HCT116 (cell line): ENCODE measurements at regions not wholly inside any gene's neighbourhood (a gene's known extent, or its start where the extent isn't known, plus 50 kb on each side); places are given as distances from the start of the nearest gene placed in this dataset.

Experiments
- ATAC-seq: fragments of 200-7000 bp; cut with Tn5 transposase; 2 replicates; pipeline ENCODE4 v1.9.1; 2020; ENCODE audit warnings: mild to moderate bottlenecking, moderate library complexity
- BruUV-seq: library from RNA; stranded (reverse); fragments of 400-500 nt; replicated peaks from 2 replicates; lab custom pipeline; 2021; lab: Mats Ljungman, UMichigan
- CTCF ChIA-PET: fragments of 300-600 bp; sonication (Branson Sonifier 250); formaldehyde crosslinking; loops from one replicate; lab custom pipeline; 2021; ENCODE audit warnings: antibody characterized with exemption; lab: Charles Lee
- POLR2A ChIA-PET: fragments of 300-600, 350-600 bp; sonication (Branson Sonifier 250); formaldehyde crosslinking; loops from one replicate; lab custom pipeline; 2021; ENCODE audit warnings: antibody characterized with exemption; lab: Charles Lee
- RAD21 ChIA-PET, 2 experiments: fragments of 300-600 bp; sonication (Branson Sonifier 250); formaldehyde crosslinking; loops; one replicate each; lab custom pipeline; 2023; ENCODE audit warnings: low total read pairs in 2 of 2; ENCODE audit not compliant: uncharacterized antibody in 2 of 2, unreplicated experiment in 2 of 2, low non-redundant PET in 1 of 2; lab: Charles Lee
- DNase-seq: peaks from one replicate; pipeline ENCODE4 v3.0.0-alpha.2; 2010; ENCODE audit warnings: low read depth, low spot score
- H2AFZ ChIP-seq: fragments of 200-600 bp; shearing (Covaris generic), sonication (generic); 2 replicates; pipeline ENCODE4 v1.6.1; 2017; ENCODE audit warnings: low read depth, mixed run types, mixed read lengths, antibody characterized with exemption, low read length; ENCODE audit not compliant: poor library complexity, severe bottlenecking
- H3K27ac ChIP-seq: 2 replicates; pipeline ENCODE4 v1.5.1; 2012; ENCODE audit warnings: low read depth, low read length
- H3K27me3 ChIP-seq: fragments of 200-600 bp; sonication (generic); 2 replicates; pipeline ENCODE4 v1.6.1; 2016; ENCODE audit warnings: mixed run types, low read length, mixed read lengths; ENCODE audit not compliant: insufficient read depth
- H3K36me3 ChIP-seq, 2 experiments: fragments of 200-500 bp in 1 of 2; fragments of 200-600 bp in 1 of 2; sonication (Bioruptor generic) in 1 of 2; sonication (generic) in 1 of 2; 2 replicates each; pipeline versions ENCODE4 v1.5.1 to v1.6.1; 2014 to 2016; ENCODE audit warnings: low read length in 2 of 2, inconsistent platforms in 1 of 2, mixed read lengths in 1 of 2, mixed run types in 1 of 2; ENCODE audit not compliant: insufficient read depth in 2 of 2, control insufficient read depth in 1 of 2
- H3K4me1 ChIP-seq, 2 experiments: fragments of 200-600 bp in 1 of 2; sonication (generic) in 1 of 2; 2 replicates each; pipeline versions ENCODE4 v1.5.1 to v1.6.1; 2012 to 2017; ENCODE audit warnings: low read length in 2 of 2, inconsistent platforms in 1 of 2, mild to moderate bottlenecking in 1 of 2, mixed read lengths in 1 of 2, mixed run types in 1 of 2, moderate library complexity in 1 of 2; ENCODE audit not compliant: insufficient read depth in 2 of 2, control insufficient read depth in 1 of 2
- H3K4me2 ChIP-seq: fragments of 200-600 bp; sonication (generic); 2 replicates; pipeline ENCODE4 v1.6.1; 2017; ENCODE audit warnings: mixed run types, low read length, mixed read lengths
- H3K4me3 ChIP-seq, 2 experiments: fragments of 200-600 bp in 1 of 2; sonication (generic) in 1 of 2; replicated peaks in 1 of 2; 2 replicates each; pipeline ENCODE4 v1.5.1; 2011 to 2016; ENCODE audit warnings: low read length in 2 of 2, control low read depth in 1 of 2, low read depth in 1 of 2, mild to moderate bottlenecking in 1 of 2, mixed read lengths in 1 of 2, mixed run types in 1 of 2
- H3K79me2 ChIP-seq: fragments of 200-600 bp; sonication (generic); 2 replicates; pipeline ENCODE4 v1.6.1; 2017; ENCODE audit warnings: mild to moderate bottlenecking, mixed run types, low read length, moderate library complexity, mixed read lengths; ENCODE audit not compliant: insufficient read depth
- H3K9ac ChIP-seq: fragments of 200-600 bp; sonication (generic); 2 replicates; pipeline ENCODE4 v1.6.1; 2016; ENCODE audit warnings: low read length, mixed read lengths
- H3K9me2 ChIP-seq: fragments of 200-600 bp; sonication (generic), shearing (Covaris generic); 2 replicates; pipeline ENCODE4 v1.6.1; 2017; ENCODE audit warnings: mixed run types, mild to moderate bottlenecking, moderate library complexity; ENCODE audit not compliant: insufficient read depth
- H3K9me3 ChIP-seq, 2 experiments: fragments of 200-500 bp in 1 of 2; fragments of 200-600 bp in 1 of 2; sonication (Bioruptor generic) in 1 of 2; sonication (generic) in 1 of 2; 2 replicates each; pipeline ENCODE4 v1.6.1; 2014 to 2017; ENCODE audit warnings: low read length in 2 of 2, mixed read lengths in 2 of 2, inconsistent platforms in 1 of 2, low read depth in 1 of 2, mild to moderate bottlenecking in 1 of 2, mixed run types in 1 of 2, moderate library complexity in 1 of 2; ENCODE audit not compliant: control insufficient read depth in 1 of 2, insufficient read depth in 1 of 2
- H4K20me1 ChIP-seq: fragments of 200-600 bp; sonication (generic), shearing (Covaris generic); 2 replicates; pipeline ENCODE4 v1.6.1; 2017; ENCODE audit warnings: mixed run types, mild to moderate bottlenecking, moderate library complexity; ENCODE audit not compliant: insufficient read depth
- EZH2 ChIP-seq: fragments of 200-600 bp; sonication (generic); IDR thresholded peaks from 2 replicates; pipeline ENCODE4 v1.6.1; 2017; ENCODE audit warnings: antibody characterized with exemption, mixed run types
- FOSL1 ChIP-seq: IDR thresholded peaks from 2 replicates; pipeline ENCODE4 v1.6.1; 2012; ENCODE audit warnings: low read depth
- POLR2A ChIP-seq: IDR thresholded peaks from 2 replicates; pipeline ENCODE4 v1.7.0; 2011; ENCODE audit warnings: borderline replicate concordance; ENCODE audit not compliant: insufficient read depth, insufficient read length; ENCODE audit errors: extremely low read depth
- RAD21 ChIP-seq: IDR thresholded peaks from 2 replicates; pipeline ENCODE4 v1.6.1; 2012; ENCODE audit warnings: low read depth, mild to moderate bottlenecking
- SP1 ChIP-seq: IDR thresholded peaks from 2 replicates; pipeline ENCODE4 v1.6.1; 2012; ENCODE audit warnings: low read depth
- YY1 ChIP-seq: IDR thresholded peaks from 2 replicates; pipeline ENCODE4 v1.6.1; 2011; ENCODE audit warnings: low read length, low read depth, moderate library complexity, mild to moderate bottlenecking; ENCODE audit not compliant: insufficient replicate concordance; ENCODE audit errors: extremely low read depth
- intact Hi-C: fragments of 100-400 bp; cut with micrococcal nuclease; formaldehyde crosslinking; loops from 2 replicates; pipeline ENCODE4 v1.10.0; 2022
- TF ChIP-seq, protein P1 (sequence below), 3 experiments: fragments of 200-600 bp in 1 of 3; sonication (generic) in 1 of 3; IDR thresholded peaks in 2 of 3; conservative IDR thresholded peaks in 1 of 3; 2 replicates each; pipeline ENCODE4 v1.5.1; 2012 to 2017; ENCODE audit warnings: low read depth in 2 of 3, low read length in 2 of 3, antibody characterized with exemption in 1 of 3, borderline replicate concordance in 1 of 3, control low read depth in 1 of 3, mild to moderate bottlenecking in 1 of 3, mixed read lengths in 1 of 3, mixed run types in 1 of 3, moderate library complexity in 1 of 3; ENCODE audit not compliant: insufficient read depth in 1 of 3
- TF ChIP-seq, protein P2 (sequence below): IDR thresholded peaks from 2 replicates; pipeline ENCODE4 v1.6.1; 2012
- TF ChIP-seq, protein P3 (sequence below): IDR thresholded peaks from 2 replicates; pipeline ENCODE4 v1.6.1; 2011; ENCODE audit warnings: mild to moderate bottlenecking, low read length, moderate library complexity; ENCODE audit not compliant: insufficient replicate concordance; ENCODE audit errors: extremely low read depth

DNA sequence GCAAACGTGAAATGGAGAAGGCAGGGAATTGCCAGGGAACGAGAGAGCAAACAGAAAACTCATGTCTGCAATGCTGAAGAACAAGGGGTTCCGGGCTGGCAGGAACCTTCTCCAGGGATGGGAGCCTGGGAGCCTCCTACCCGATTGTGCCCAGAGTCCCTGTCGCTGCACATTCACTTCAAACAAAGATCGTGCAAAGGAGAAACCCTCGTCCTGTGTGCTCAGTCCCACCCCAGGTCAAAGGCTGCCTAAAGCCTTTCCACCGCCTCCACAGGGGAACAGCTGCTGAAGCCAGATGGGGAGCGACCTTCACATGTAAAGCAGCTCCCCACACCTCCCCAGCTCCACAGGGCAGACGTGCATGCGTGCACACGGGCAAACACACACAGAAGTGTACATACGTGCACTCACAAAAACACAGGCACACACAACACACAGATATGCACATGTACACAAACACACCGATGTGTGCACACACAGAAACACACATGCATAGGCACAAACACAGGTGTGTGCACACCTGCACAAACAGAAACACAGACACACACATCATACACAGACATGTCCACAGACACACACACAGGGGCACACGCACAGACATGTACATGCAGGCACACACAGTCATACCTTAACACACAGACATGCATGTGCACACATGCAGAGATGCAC, 460.1 kb upstream of the SALL3 start (continued):
- TF ChIP-seq, protein P1, sequence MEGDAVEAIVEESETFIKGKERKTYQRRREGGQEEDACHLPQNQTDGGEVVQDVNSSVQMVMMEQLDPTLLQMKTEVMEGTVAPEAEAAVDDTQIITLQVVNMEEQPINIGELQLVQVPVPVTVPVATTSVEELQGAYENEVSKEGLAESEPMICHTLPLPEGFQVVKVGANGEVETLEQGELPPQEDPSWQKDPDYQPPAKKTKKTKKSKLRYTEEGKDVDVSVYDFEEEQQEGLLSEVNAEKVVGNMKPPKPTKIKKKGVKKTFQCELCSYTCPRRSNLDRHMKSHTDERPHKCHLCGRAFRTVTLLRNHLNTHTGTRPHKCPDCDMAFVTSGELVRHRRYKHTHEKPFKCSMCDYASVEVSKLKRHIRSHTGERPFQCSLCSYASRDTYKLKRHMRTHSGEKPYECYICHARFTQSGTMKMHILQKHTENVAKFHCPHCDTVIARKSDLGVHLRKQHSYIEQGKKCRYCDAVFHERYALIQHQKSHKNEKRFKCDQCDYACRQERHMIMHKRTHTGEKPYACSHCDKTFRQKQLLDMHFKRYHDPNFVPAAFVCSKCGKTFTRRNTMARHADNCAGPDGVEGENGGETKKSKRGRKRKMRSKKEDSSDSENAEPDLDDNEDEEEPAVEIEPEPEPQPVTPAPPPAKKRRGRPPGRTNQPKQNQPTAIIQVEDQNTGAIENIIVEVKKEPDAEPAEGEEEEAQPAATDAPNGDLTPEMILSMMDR (IDR thresholded peaks at IDR 0.05 in 2 of 3, conservative IDR thresholded peaks at IDR 0.05 in 1 of 3; ENCODE audit: borderline replicate concordance in 1 of 3, insufficient read depth in 1 of 3, low read depth in 2 of 3, low read length in 2 of 3): no peak

DNA sequence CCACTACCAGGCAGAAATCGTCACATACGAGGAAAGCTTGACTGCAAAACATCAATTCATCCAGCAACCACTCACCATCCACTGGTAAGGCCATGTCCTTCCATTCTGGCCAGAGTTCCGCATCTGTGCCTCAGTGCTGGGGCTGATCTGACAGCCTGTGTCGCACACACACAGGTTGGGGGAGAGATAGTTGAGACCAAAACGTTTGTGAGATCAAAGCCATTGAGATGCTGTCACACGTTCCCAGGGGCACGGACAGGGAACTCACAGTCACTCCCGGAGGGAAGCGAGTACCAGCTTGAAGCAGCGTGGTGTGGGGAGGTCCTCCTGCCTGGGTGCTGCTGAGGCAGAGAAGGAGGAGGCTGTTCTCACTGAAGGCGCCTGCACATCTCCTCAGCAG, 458.5 kb upstream of the SALL3 start:
- H3K9ac ChIP-seq: no peak overlapping the region
- no peaks in the 10 kb centered on the region for H3K27me3 ChIP-seq
- no peaks in the 10 kb centered on the region for H3K4me1 ChIP-seq
- no peak overlapping the region for H2AFZ ChIP-seq
- ChIA-PET POLR2A (no interaction called here), CTCF (no interaction called here), RAD21 (no interaction called here)
- BruUV-seq: no TSS peak
- H3K79me2 ChIP-seq: no peaks in the 10 kb centered on the region
- no peaks in the 10 kb centered on the region for H4K20me1 ChIP-seq
- intact Hi-C loops: no loop called here
- H3K9me2 ChIP-seq: no peaks in the 10 kb centered on the region
- ATAC-seq (no peak), DNase-seq (no peak)
- H3K4me3 ChIP-seq: no peak overlapping the region
- no peak overlapping the region for H3K27ac ChIP-seq
- no peak overlapping the region for H3K4me2 ChIP-seq
- TF ChIP-seq, protein P2, sequence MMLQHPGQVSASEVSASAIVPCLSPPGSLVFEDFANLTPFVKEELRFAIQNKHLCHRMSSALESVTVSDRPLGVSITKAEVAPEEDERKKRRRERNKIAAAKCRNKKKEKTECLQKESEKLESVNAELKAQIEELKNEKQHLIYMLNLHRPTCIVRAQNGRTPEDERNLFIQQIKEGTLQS: no peak
- TF ChIP-seq POLR2A (no peak), EZH2 (no peak), SP1 (no peak), YY1 (no peak), RAD21 (no peak), FOSL1 (no peak)
- TF ChIP-seq, protein P3, sequence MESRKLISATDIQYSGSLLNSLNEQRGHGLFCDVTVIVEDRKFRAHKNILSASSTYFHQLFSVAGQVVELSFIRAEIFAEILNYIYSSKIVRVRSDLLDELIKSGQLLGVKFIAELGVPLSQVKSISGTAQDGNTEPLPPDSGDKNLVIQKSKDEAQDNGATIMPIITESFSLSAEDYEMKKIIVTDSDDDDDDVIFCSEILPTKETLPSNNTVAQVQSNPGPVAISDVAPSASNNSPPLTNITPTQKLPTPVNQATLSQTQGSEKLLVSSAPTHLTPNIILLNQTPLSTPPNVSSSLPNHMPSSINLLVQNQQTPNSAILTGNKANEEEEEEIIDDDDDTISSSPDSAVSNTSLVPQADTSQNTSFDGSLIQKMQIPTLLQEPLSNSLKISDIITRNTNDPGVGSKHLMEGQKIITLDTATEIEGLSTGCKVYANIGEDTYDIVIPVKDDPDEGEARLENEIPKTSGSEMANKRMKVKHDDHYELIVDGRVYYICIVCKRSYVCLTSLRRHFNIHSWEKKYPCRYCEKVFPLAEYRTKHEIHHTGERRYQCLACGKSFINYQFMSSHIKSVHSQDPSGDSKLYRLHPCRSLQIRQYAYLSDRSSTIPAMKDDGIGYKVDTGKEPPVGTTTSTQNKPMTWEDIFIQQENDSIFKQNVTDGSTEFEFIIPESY: no peak
- H3K9me3 ChIP-seq: peaks cover 0 to 10% of the 10 kb centered on the region in 2 experiments; a peak in 2 of 4 replicates
- H3K36me3 ChIP-seq: no peaks in the 10 kb centered on the region
